Vagina (tissue), 2 donors: ENCODE measurements at regions not wholly inside any gene's neighbourhood (a gene's known extent, or its start where the extent isn't known, plus 50 kb on each side); places are given as distances from the start of the nearest gene placed in this dataset.

Experiments used
- DNase-seq, 2 donors: peaks; one replicate each; pipeline ENCODE4 v3.0.0-alpha.2; 2017; ENCODE audit errors: extremely low spot score in 2 of 2
- H3K27ac ChIP-seq: fragments of 200-600 bp; sonication (generic); one replicate; pipeline ENCODE4 v1.5.1; 2019
- H3K27me3 ChIP-seq: fragments of 200-600 bp; sonication (generic); one replicate; pipeline ENCODE4 v1.5.1; 2019
- H3K36me3 ChIP-seq, 2 donors: fragments of 200-600 bp; sonication (generic); one replicate each; pipeline ENCODE4 v1.5.1; 2017 to 2019
- H3K4me1 ChIP-seq: fragments of 200-600 bp; sonication (generic); one replicate; pipeline ENCODE4 v1.5.1; 2019
- H3K4me3 ChIP-seq, 2 donors: fragments of 200-600 bp; sonication (generic); 1 replicate in 1 of 2; 2 replicates in 1 of 2; pipeline ENCODE4 v1.5.1; 2016 to 2019
- H3K9me3 ChIP-seq: fragments of 200-600 bp; sonication (generic); one replicate; pipeline ENCODE4 v1.5.1; 2019
- CTCF ChIP-seq, 3 experiments: fragments of 450-650 bp in 2 of 3; fragments of 200-600 bp in 1 of 3; sonication (generic) in 1 of 3; IDR thresholded peaks; one replicate each; pipeline ENCODE4 v1.5.1; 2017 to 2019; ENCODE audit warnings: antibody characterized with exemption in 3 of 3, mild to moderate bottlenecking in 2 of 3, moderate library complexity in 2 of 3
- POLR2A ChIP-seq, 2 donors: fragments of 450-650 bp; IDR thresholded peaks; one replicate each; pipeline ENCODE4 v1.6.1; 2017; ENCODE audit warnings: antibody characterized with exemption in 2 of 2, mild to moderate bottlenecking in 2 of 2, moderate library complexity in 2 of 2
- POLR2AphosphoS5 ChIP-seq, 2 donors: sonication (generic); formaldehyde crosslinking; IDR thresholded peaks; one replicate each; pipeline ENCODE4 v1.9.0; 2017; ENCODE audit warnings: antibody characterized with exemption in 2 of 2, mild to moderate bottlenecking in 2 of 2, low read depth in 1 of 2; ENCODE audit not compliant: insufficient read depth in 1 of 2
- intact Hi-C: fragments of 100-400 bp; cut with DNase I; formaldehyde crosslinking; loops from one replicate; pipeline ENCODE4 v1.15.1; 2023

- no peak overlapping the region for H3K27ac ChIP-seq
- no peak overlapping the region for H3K4me3 ChIP-seq
- intact Hi-C loops: no loop called here
- H3K9me3 ChIP-seq: no peaks in the 10 kb centered on the region
- TF ChIP-seq POLR2AphosphoS5 (IDR thresholded peaks at IDR 0.05; ENCODE audit: insufficient read depth in 1 of 2, low read depth in 1 of 2) (no peak), POLR2A (IDR thresholded peaks at IDR 0.05) (no peak), CTCF (IDR thresholded peaks at IDR 0.05) (no peak)
- H3K36me3 ChIP-seq: no peaks in the 10 kb centered on the region
- no peak for DNase-seq
- no peaks in the 10 kb centered on the region for H3K27me3 ChIP-seq
- no peaks in the 10 kb centered on the region for H3K4me1 ChIP-seq
Observed at GRCh38 chr5:53321721-53322120, 158.7 kb upstream of the FST start.

GRCh38 chr5:53322257-53322656, 158.2 kb upstream of the FST start:
- intact Hi-C loops: no loop called here
- H3K9me3 ChIP-seq: no peaks in the 10 kb centered on the region
- DNase-seq: no peak
- no peak for TF ChIP-seq CTCF (IDR thresholded peaks at IDR 0.05)
- TF ChIP-seq POLR2AphosphoS5 (IDR thresholded peaks at IDR 0.05; ENCODE audit: insufficient read depth in 1 of 2, low read depth in 1 of 2): no peak
- TF ChIP-seq POLR2A (IDR thresholded peaks at IDR 0.05): no peak
- H3K4me3 ChIP-seq: no peak overlapping the region
- H3K36me3 ChIP-seq: no peaks in the 10 kb centered on the region
- H3K27ac ChIP-seq: no peak overlapping the region
- no peaks in the 10 kb centered on the region for H3K27me3 ChIP-seq
- no peaks in the 10 kb centered on the region for H3K4me1 ChIP-seq

GRCh38 chr5:53323511-53323910, 156.9 kb upstream of the FST start:
- H3K27me3 ChIP-seq: no peaks in the 10 kb centered on the region
- no peaks in the 10 kb centered on the region for H3K36me3 ChIP-seq
- intact Hi-C loops: no loop called here
- TF ChIP-seq POLR2A (IDR thresholded peaks at IDR 0.05) (no peak), CTCF (IDR thresholded peaks at IDR 0.05) (no peak), POLR2AphosphoS5 (IDR thresholded peaks at IDR 0.05; ENCODE audit: insufficient read depth in 1 of 2, low read depth in 1 of 2) (no peak)
- no peak for DNase-seq
- no peaks in the 10 kb centered on the region for H3K9me3 ChIP-seq
- H3K4me3 ChIP-seq: no peak overlapping the region
- no peak overlapping the region for H3K27ac ChIP-seq
- no peaks in the 10 kb centered on the region for H3K4me1 ChIP-seq

GRCh38 chr5:53323943-53324642, 156.3 kb upstream of the FST start:
- Histone ChIP-seq H3K4me1 (no peaks in the 10 kb centered on the region), H3K9me3 (no peaks in the 10 kb centered on the region), H3K27ac (no peak overlapping the region), H3K27me3 (no peaks in the 10 kb centered on the region), H3K4me3 (no peak overlapping the region), H3K36me3 (no peaks in the 10 kb centered on the region)
- TF ChIP-seq POLR2A (IDR thresholded peaks at IDR 0.05) (no peak), CTCF (IDR thresholded peaks at IDR 0.05) (no peak), POLR2AphosphoS5 (IDR thresholded peaks at IDR 0.05; ENCODE audit: insufficient read depth in 1 of 2, low read depth in 1 of 2) (no peak)
- intact Hi-C loops: no loop called here
- DNase-seq: no peak

- Histone ChIP-seq H3K27ac (no peak overlapping the region), H3K4me3 (no peak overlapping the region), H3K9me3 (no peaks in the 10 kb centered on the region), H3K27me3 (no peaks in the 10 kb centered on the region), H3K4me1 (no peaks in the 10 kb centered on the region), H3K36me3 (no peaks in the 10 kb centered on the region)
- intact Hi-C loops: no loop called here
- no peak for DNase-seq
- no peak for TF ChIP-seq POLR2A (IDR thresholded peaks at IDR 0.05)
- TF ChIP-seq POLR2AphosphoS5 (IDR thresholded peaks at IDR 0.05; ENCODE audit: insufficient read depth in 1 of 2, low read depth in 1 of 2): no peak
- TF ChIP-seq CTCF (IDR thresholded peaks at IDR 0.05): no peak
Observed at GRCh38 chr5:53326424-53327153, 153.8 kb upstream of the FST start.
